HCT116 (cell line): ENCODE measurements at regions not wholly inside any gene's neighbourhood (a gene's known extent, or its start where the extent isn't known, plus 50 kb on each side); places are given as distances from the start of the nearest gene placed in this dataset.

Experiments used
- EZH2 ChIP-seq: fragments of 200-600 bp; sonication (generic); IDR thresholded peaks from 2 replicates; pipeline ENCODE4 v1.6.1; 2017; ENCODE audit warnings: antibody characterized with exemption, mixed run types
- MAX ChIP-seq: IDR thresholded peaks from 2 replicates; pipeline ENCODE4 v1.6.1; 2012
- POLR2A ChIP-seq: IDR thresholded peaks from 2 replicates; pipeline ENCODE4 v1.7.0; 2011; ENCODE audit warnings: borderline replicate concordance; ENCODE audit not compliant: insufficient read depth, insufficient read length; ENCODE audit errors: extremely low read depth
- SP1 ChIP-seq: IDR thresholded peaks from 2 replicates; pipeline ENCODE4 v1.6.1; 2012; ENCODE audit warnings: low read depth
- TF ChIP-seq, protein P1 (sequence below), 3 experiments: fragments of 200-600 bp in 1 of 3; sonication (generic) in 1 of 3; IDR thresholded peaks in 2 of 3; conservative IDR thresholded peaks in 1 of 3; 2 replicates each; pipeline ENCODE4 v1.5.1; 2012 to 2017; ENCODE audit warnings: low read depth in 2 of 3, low read length in 2 of 3, antibody characterized with exemption in 1 of 3, borderline replicate concordance in 1 of 3, control low read depth in 1 of 3, mild to moderate bottlenecking in 1 of 3, mixed read lengths in 1 of 3, mixed run types in 1 of 3, moderate library complexity in 1 of 3; ENCODE audit not compliant: insufficient read depth in 1 of 3
- TF ChIP-seq, protein P2 (sequence below): IDR thresholded peaks from 2 replicates; pipeline ENCODE4 v1.6.1; 2012; ENCODE audit warnings: low read depth

- TF ChIP-seq, protein P1, sequence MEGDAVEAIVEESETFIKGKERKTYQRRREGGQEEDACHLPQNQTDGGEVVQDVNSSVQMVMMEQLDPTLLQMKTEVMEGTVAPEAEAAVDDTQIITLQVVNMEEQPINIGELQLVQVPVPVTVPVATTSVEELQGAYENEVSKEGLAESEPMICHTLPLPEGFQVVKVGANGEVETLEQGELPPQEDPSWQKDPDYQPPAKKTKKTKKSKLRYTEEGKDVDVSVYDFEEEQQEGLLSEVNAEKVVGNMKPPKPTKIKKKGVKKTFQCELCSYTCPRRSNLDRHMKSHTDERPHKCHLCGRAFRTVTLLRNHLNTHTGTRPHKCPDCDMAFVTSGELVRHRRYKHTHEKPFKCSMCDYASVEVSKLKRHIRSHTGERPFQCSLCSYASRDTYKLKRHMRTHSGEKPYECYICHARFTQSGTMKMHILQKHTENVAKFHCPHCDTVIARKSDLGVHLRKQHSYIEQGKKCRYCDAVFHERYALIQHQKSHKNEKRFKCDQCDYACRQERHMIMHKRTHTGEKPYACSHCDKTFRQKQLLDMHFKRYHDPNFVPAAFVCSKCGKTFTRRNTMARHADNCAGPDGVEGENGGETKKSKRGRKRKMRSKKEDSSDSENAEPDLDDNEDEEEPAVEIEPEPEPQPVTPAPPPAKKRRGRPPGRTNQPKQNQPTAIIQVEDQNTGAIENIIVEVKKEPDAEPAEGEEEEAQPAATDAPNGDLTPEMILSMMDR (IDR thresholded peaks at IDR 0.05 in 2 of 3, conservative IDR thresholded peaks at IDR 0.05 in 1 of 3; ENCODE audit: borderline replicate concordance in 1 of 3, insufficient read depth in 1 of 3, low read depth in 2 of 3, low read length in 2 of 3) = no peak
- TF ChIP-seq, protein P2, sequence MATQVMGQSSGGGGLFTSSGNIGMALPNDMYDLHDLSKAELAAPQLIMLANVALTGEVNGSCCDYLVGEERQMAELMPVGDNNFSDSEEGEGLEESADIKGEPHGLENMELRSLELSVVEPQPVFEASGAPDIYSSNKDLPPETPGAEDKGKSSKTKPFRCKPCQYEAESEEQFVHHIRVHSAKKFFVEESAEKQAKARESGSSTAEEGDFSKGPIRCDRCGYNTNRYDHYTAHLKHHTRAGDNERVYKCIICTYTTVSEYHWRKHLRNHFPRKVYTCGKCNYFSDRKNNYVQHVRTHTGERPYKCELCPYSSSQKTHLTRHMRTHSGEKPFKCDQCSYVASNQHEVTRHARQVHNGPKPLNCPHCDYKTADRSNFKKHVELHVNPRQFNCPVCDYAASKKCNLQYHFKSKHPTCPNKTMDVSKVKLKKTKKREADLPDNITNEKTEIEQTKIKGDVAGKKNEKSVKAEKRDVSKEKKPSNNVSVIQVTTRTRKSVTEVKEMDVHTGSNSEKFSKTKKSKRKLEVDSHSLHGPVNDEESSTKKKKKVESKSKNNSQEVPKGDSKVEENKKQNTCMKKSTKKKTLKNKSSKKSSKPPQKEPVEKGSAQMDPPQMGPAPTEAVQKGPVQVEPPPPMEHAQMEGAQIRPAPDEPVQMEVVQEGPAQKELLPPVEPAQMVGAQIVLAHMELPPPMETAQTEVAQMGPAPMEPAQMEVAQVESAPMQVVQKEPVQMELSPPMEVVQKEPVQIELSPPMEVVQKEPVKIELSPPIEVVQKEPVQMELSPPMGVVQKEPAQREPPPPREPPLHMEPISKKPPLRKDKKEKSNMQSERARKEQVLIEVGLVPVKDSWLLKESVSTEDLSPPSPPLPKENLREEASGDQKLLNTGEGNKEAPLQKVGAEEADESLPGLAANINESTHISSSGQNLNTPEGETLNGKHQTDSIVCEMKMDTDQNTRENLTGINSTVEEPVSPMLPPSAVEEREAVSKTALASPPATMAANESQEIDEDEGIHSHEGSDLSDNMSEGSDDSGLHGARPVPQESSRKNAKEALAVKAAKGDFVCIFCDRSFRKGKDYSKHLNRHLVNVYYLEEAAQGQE = no peak
- TF ChIP-seq SP1 (no peak), POLR2A (no peak), MAX (no peak), EZH2 (no peak)
These were observed 249.0 kb upstream of the CNTN5 start for GRCh38 chr11:98771791-98772190.
